Ecto neural progenitor cell (in vitro differentiated cells): ENCODE measurements at regions not wholly inside any gene's neighbourhood (a gene's known extent, or its start where the extent isn't known, plus 50 kb on each side); places are given as distances from the start of the nearest gene placed in this dataset.
"Not testable (repeated sequence)": the region's sequence is repeated elsewhere in the genome, so short reads cannot be mapped to it uniquely, and the experiment has no call there.

Experiments used
- DNase-seq: peaks from one replicate; pipeline ENCODE4 v3.0.0-alpha.2; 2018; ENCODE audit warnings: low spot score

GRCh38 chr1:217137210-217137881 is 414.1 kb upstream of the ESRRG start:
- peak; percentile 56 for DNase-seq

GRCh38 chr1:217136895-217137205 is 413.6 kb upstream of the ESRRG start:
- DNase-seq = peak; percentile 49

- peak; percentile 53 for DNase-seq
These were observed 413.0 kb upstream of the ESRRG start for GRCh38 chr1:217135987-217136894.

GRCh38 chr1:217135569-217135915 is 412.3 kb upstream of the ESRRG start:
- DNase-seq = peak; percentile 75

- peak; percentile 56 for DNase-seq
These were observed 411.8 kb upstream of the ESRRG start for GRCh38 chr1:217134857-217135568.

GRCh38 chr1:217133958-217134856 is 411.0 kb upstream of the ESRRG start:
- peak; percentile 64 for DNase-seq

GRCh38 chr1:217133092-217133491 is 409.9 kb upstream of the ESRRG start:
- DNase-seq = no peak

- DNase-seq = not testable (repeated sequence)
These were observed 400.1 kb upstream of the ESRRG start for GRCh38 chr1:217123340-217123739.

- DNase-seq = no peak
These were observed 394.8 kb upstream of the ESRRG start for GRCh38 chr1:217117973-217118465.

GRCh38 chr1:217115404-217116380 is 392.5 kb upstream of the ESRRG start:
- DNase-seq = no peak

GRCh38 chr1:217109928-217110327 is 386.7 kb upstream of the ESRRG start:
- DNase-seq = no peak

- no peak for DNase-seq
These were observed 383.1 kb upstream of the ESRRG start for GRCh38 chr1:217106231-217106901.

- DNase-seq = no peak
These were observed 382.2 kb upstream of the ESRRG start for GRCh38 chr1:217105437-217105836.

- DNase-seq = no peak
These were observed 374.6 kb upstream of the ESRRG start for GRCh38 chr1:217097819-217098218.

GRCh38 chr1:217096200-217096599 is 373.0 kb upstream of the ESRRG start:
- DNase-seq = no peak

- no peak for DNase-seq
These were observed 371.9 kb upstream of the ESRRG start for GRCh38 chr1:217095050-217095622.

GRCh38 chr1:217091561-217091960 is 368.3 kb upstream of the ESRRG start:
- no peak for DNase-seq

GRCh38 chr1:217090060-217090911 is 367.1 kb upstream of the ESRRG start:
- DNase-seq = peak; percentile 45
